GM23338 (cell line): ENCODE measurements at regions not wholly inside any gene's neighbourhood (a gene's known extent, or its start where the extent isn't known, plus 50 kb on each side); places are given as distances from the start of the nearest gene placed in this dataset.

Source experiments
- CTCF ChIP-seq, 2 experiments: fragments of 200-600 bp in 1 of 2; sonication (generic) in 1 of 2; conservative IDR thresholded peaks; 2 replicates each; pipeline versions ENCODE4 v1.5.1 to v1.6.1; 2016 to 2017; ENCODE audit warnings: antibody characterized with exemption in 2 of 2, low read depth in 2 of 2, mild to moderate bottlenecking in 2 of 2, moderate library complexity in 1 of 2
- EZH2 ChIP-seq: fragments of 200-600 bp; sonication (generic); IDR thresholded peaks from one replicate; pipeline ENCODE4 v1.8.0; 2017; ENCODE audit warnings: antibody characterized with exemption, mild to moderate bottlenecking, low read depth; ENCODE audit not compliant: unreplicated experiment
- EZH2phosphoT487 ChIP-seq: fragments of 200-600 bp; sonication (generic); IDR thresholded peaks from one replicate; pipeline ENCODE4 v1.8.1; 2018; ENCODE audit warnings: antibody characterized with exemption; ENCODE audit not compliant: unreplicated experiment
- JUNB ChIP-seq: IDR thresholded peaks from one replicate; pipeline ENCODE4 v1.6.1; 2016; ENCODE audit warnings: antibody characterized with exemption; ENCODE audit not compliant: unreplicated experiment
- POLR2AphosphoS5 ChIP-seq: IDR thresholded peaks from 2 replicates; pipeline ENCODE4 v1.6.1; 2016; ENCODE audit warnings: antibody characterized with exemption, low read depth
- STAT1 ChIP-seq: IDR thresholded peaks from one replicate; pipeline ENCODE4 v1.6.1; 2016; ENCODE audit warnings: antibody characterized with exemption; ENCODE audit not compliant: unreplicated experiment
- ZNF462 ChIP-seq: fragments of 250-450 bp; sonication (Bioruptor Pico); IDR thresholded peaks from 2 replicates; pipeline ENCODE4 v1.5.0; 2020; ENCODE audit warnings: mild to moderate bottlenecking, moderate library complexity
- TF ChIP-seq, protein P1 (sequence below): IDR thresholded peaks from one replicate; pipeline ENCODE4 v1.6.1; 2018; ENCODE audit warnings: antibody characterized with exemption; ENCODE audit not compliant: unreplicated experiment

GRCh38 chr2:89848763-89849368 lies 1157.4 kb downstream of the RPIA start:
- TF ChIP-seq POLR2AphosphoS5 (no peak), CTCF (conservative IDR thresholded peaks at IDR 0.05; ENCODE audit: low read depth in 2 of 2) (no peak), EZH2 (no peak), STAT1 (no peak), EZH2phosphoT487 (no peak), JUNB (no peak), ZNF462 (CRISPR knock-in tag) (no peak)
- TF ChIP-seq, protein P1, sequence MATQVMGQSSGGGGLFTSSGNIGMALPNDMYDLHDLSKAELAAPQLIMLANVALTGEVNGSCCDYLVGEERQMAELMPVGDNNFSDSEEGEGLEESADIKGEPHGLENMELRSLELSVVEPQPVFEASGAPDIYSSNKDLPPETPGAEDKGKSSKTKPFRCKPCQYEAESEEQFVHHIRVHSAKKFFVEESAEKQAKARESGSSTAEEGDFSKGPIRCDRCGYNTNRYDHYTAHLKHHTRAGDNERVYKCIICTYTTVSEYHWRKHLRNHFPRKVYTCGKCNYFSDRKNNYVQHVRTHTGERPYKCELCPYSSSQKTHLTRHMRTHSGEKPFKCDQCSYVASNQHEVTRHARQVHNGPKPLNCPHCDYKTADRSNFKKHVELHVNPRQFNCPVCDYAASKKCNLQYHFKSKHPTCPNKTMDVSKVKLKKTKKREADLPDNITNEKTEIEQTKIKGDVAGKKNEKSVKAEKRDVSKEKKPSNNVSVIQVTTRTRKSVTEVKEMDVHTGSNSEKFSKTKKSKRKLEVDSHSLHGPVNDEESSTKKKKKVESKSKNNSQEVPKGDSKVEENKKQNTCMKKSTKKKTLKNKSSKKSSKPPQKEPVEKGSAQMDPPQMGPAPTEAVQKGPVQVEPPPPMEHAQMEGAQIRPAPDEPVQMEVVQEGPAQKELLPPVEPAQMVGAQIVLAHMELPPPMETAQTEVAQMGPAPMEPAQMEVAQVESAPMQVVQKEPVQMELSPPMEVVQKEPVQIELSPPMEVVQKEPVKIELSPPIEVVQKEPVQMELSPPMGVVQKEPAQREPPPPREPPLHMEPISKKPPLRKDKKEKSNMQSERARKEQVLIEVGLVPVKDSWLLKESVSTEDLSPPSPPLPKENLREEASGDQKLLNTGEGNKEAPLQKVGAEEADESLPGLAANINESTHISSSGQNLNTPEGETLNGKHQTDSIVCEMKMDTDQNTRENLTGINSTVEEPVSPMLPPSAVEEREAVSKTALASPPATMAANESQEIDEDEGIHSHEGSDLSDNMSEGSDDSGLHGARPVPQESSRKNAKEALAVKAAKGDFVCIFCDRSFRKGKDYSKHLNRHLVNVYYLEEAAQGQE = no peak
